LNCAP (cell line): ENCODE measurements at regions not wholly inside any gene's neighbourhood (a gene's known extent, or its start where the extent isn't known, plus 50 kb on each side); places are given as distances from the start of the nearest gene placed in this dataset.

Experiments used
- CTCF ChIP-seq: fragments of 450-650 bp; IDR thresholded peaks from 2 replicates; pipeline ENCODE4 v1.5.1; 2017; ENCODE audit warnings: mild to moderate bottlenecking

GRCh38 chr3:110267304-110267845, 804.2 kb upstream of the NECTIN3 start:
- TF ChIP-seq CTCF: no peak

- TF ChIP-seq CTCF: no peak
Observed at GRCh38 chr3:110272525-110272924, 799.1 kb upstream of the NECTIN3 start.

- TF ChIP-seq CTCF: no peak
Observed at GRCh38 chr3:110291886-110292501, 779.6 kb upstream of the NECTIN3 start.

GRCh38 chr3:110293660-110294059, 778.0 kb upstream of the NECTIN3 start:
- TF ChIP-seq CTCF: no peak

GRCh38 chr3:110296885-110297284, 774.7 kb upstream of the NECTIN3 start:
- no peak for TF ChIP-seq CTCF

- no peak for TF ChIP-seq CTCF
Observed at GRCh38 chr3:110301781-110302180, 769.8 kb upstream of the NECTIN3 start.

- no peak for TF ChIP-seq CTCF
Observed at GRCh38 chr3:110307065-110307809, 764.4 kb upstream of the NECTIN3 start.
